Endothelial cell of umbilical vein (primary cell): ENCODE measurements at regions not wholly inside any gene's neighbourhood (a gene's known extent, or its start where the extent isn't known, plus 50 kb on each side); places are given as distances from the start of the nearest gene placed in this dataset.

Experiments used
- BruUV-seq: library from RNA; stranded (reverse); fragments of 400-500 nt; replicated peaks from 2 replicates; lab custom pipeline; 2021; lab: Mats Ljungman, UMichigan
- CTCF ChIA-PET: fragments of 300-600, 350-600 bp; sonication (Branson Sonifier 250); formaldehyde crosslinking; loops from one replicate; lab custom pipeline; 2021; ENCODE audit warnings: antibody characterized with exemption, inconsistent platforms; lab: Charles Lee
- POLR2A ChIA-PET: fragments of 300-600, 350-600 bp; sonication (Branson Sonifier 250); formaldehyde crosslinking; loops from one replicate; lab custom pipeline; 2021; ENCODE audit warnings: antibody characterized with exemption, inconsistent platforms; lab: Charles Lee
- DNase-seq: peaks from one replicate; pipeline ENCODE4 v3.0.0-alpha.2; 2011; ENCODE audit warnings: low read depth, low spot score
- FAIRE-seq: peaks from 2 replicates; lab custom pipeline; 2011; peaks lifted over from hg19 to GRCh38; lab: Jason Lieb, UNC
- H2AFZ ChIP-seq: 2 replicates; pipeline ENCODE4 v1.6.0; 2012; ENCODE audit warnings: low read depth, low read length, control low read depth, inconsistent platforms
- H3K27ac ChIP-seq: 2 replicates; pipeline ENCODE4 v1.5.1; 2011; ENCODE audit warnings: low read depth, mild to moderate bottlenecking, control low read depth, low read length, moderate library complexity; ENCODE audit not compliant: insufficient read depth
- H3K27me3 ChIP-seq, 2 experiments: 2 replicates each; pipeline versions ENCODE4 v1.6.0 to v1.6.1; 2011; ENCODE audit warnings: low read length in 2 of 2, mixed read lengths in 1 of 2; ENCODE audit not compliant: control insufficient read depth in 2 of 2, insufficient read depth in 2 of 2
- H3K36me3 ChIP-seq, 2 experiments: 2 replicates in 1 of 2; 3 replicates in 1 of 2; pipeline ENCODE4 v1.5.1; 2011; ENCODE audit warnings: low read length in 2 of 2, mild to moderate bottlenecking in 1 of 2, moderate library complexity in 1 of 2; ENCODE audit not compliant: control insufficient read depth in 2 of 2, insufficient read depth in 2 of 2; ENCODE audit errors: extremely low read depth in 1 of 2
- H3K4me1 ChIP-seq: 3 replicates; pipeline ENCODE4 v1.5.1; 2011; ENCODE audit warnings: mild to moderate bottlenecking, low read length; ENCODE audit not compliant: control insufficient read depth, insufficient read depth; ENCODE audit errors: extremely low read depth
- H3K4me2 ChIP-seq: 2 replicates; pipeline ENCODE4 v1.6.1; 2011; ENCODE audit warnings: low read length, control low read depth, mixed read lengths; ENCODE audit not compliant: insufficient read depth
- H3K4me3 ChIP-seq, 3 experiments: fragments of 200-600 bp in 1 of 3; sonication (generic), shearing (Covaris generic) in 1 of 3; replicated peaks in 1 of 3; 2 replicates each; pipeline ENCODE4 v1.5.1; 2011 to 2016; ENCODE audit warnings: control low read depth in 3 of 3, low read length in 3 of 3, mild to moderate bottlenecking in 2 of 3, inconsistent platforms in 1 of 3, low read depth in 1 of 3, moderate library complexity in 1 of 3; ENCODE audit not compliant: insufficient read depth in 1 of 3
- H3K79me2 ChIP-seq: 2 replicates; pipeline ENCODE4 v1.6.0; 2012; ENCODE audit warnings: low read length, inconsistent platforms; ENCODE audit not compliant: control insufficient read depth, insufficient read depth
- H3K9ac ChIP-seq: replicated peaks from 2 replicates; pipeline ENCODE3; 2011; ENCODE audit warnings: low read length, control low read depth; ENCODE audit not compliant: insufficient read depth; ENCODE audit errors: extremely low read depth
- H3K9me1 ChIP-seq: replicated peaks from 3 replicates; pipeline ENCODE4 v1.6.0; 2011; ENCODE audit warnings: mild to moderate bottlenecking, low read length; ENCODE audit not compliant: control insufficient read depth, insufficient read depth; ENCODE audit errors: extremely low read depth
- H3K9me3 ChIP-seq: replicated peaks from 2 replicates; pipeline ENCODE4 v1.5.1; 2012; ENCODE audit warnings: low read length, inconsistent platforms; ENCODE audit not compliant: control insufficient read depth, insufficient read depth
- H4K20me1 ChIP-seq: replicated peaks from 2 replicates; pipeline ENCODE3; 2011; ENCODE audit warnings: mild to moderate bottlenecking, low read length; ENCODE audit not compliant: control insufficient read depth, insufficient read depth; ENCODE audit errors: extremely low read depth
- CTCF ChIP-seq, 2 donors: IDR thresholded peaks; 1 replicate in 1 of 2; 2 replicates in 1 of 2; pipeline ENCODE4 v1.5.1; 2011; ENCODE audit warnings: low read length in 2 of 2, mild to moderate bottlenecking in 2 of 2, moderate library complexity in 2 of 2, control low read depth in 1 of 2, inconsistent platforms in 1 of 2, low read depth in 1 of 2; ENCODE audit not compliant: insufficient read depth in 1 of 2; ENCODE audit errors: extremely low read depth in 1 of 2
- EZH2 ChIP-seq: IDR thresholded peaks from 2 replicates; pipeline ENCODE4 v1.6.1; 2012; ENCODE audit warnings: borderline replicate concordance, low read depth, mild to moderate bottlenecking, moderate library complexity, low read length, inconsistent platforms; ENCODE audit not compliant: severe bottlenecking
- FOS ChIP-seq: IDR thresholded peaks from 2 replicates; pipeline ENCODE4 v1.6.1; 2011; ENCODE audit warnings: mild to moderate bottlenecking, low read length, moderate library complexity, borderline replicate concordance; ENCODE audit not compliant: insufficient read depth
- GATA2 ChIP-seq: IDR thresholded peaks from 2 replicates; pipeline ENCODE4 v1.7.0; 2011; ENCODE audit warnings: low read depth, mild to moderate bottlenecking, moderate library complexity, mixed read lengths, low read length; ENCODE audit not compliant: insufficient read length, insufficient read depth
- JUN ChIP-seq: IDR thresholded peaks from 2 replicates; pipeline ENCODE4 v1.6.1; 2011; ENCODE audit warnings: borderline replicate concordance, low read depth; ENCODE audit not compliant: insufficient read length, insufficient read depth
- MAX ChIP-seq: IDR thresholded peaks from 2 replicates; pipeline ENCODE4 v1.6.1; 2011; ENCODE audit not compliant: insufficient read depth, insufficient read length
- MYC ChIP-seq: IDR thresholded peaks from one replicate; pipeline ENCODE4 v1.6.1; 2011; ENCODE audit warnings: mild to moderate bottlenecking, low read depth, low read length
- POLR2A ChIP-seq: IDR thresholded peaks from 2 replicates; pipeline ENCODE4 v1.6.1; 2012; ENCODE audit warnings: low read depth, mild to moderate bottlenecking, control low read depth, low read length
- POLR2AphosphoS5 ChIP-seq: IDR thresholded peaks from 2 replicates; pipeline ENCODE4 v1.6.1; 2012; ENCODE audit warnings: low read depth, mild to moderate bottlenecking, control low read depth, low read length, moderate library complexity; ENCODE audit not compliant: insufficient read depth
- dilution Hi-C: fragments of 300-500 bp; cut with MboI; formaldehyde crosslinking; loops from one replicate; pipeline ENCODE4 v1.15.0; 2019; ENCODE audit warnings: low sequenced_read_pairs; ENCODE audit not compliant: extremely low pct_ligation_motif_present
- intact Hi-C: fragments of 100-400 bp; cut with micrococcal nuclease; formaldehyde crosslinking; loops from one replicate; pipeline ENCODE4 v1.10.0; 2022

- Histone ChIP-seq H2AFZ (no peak overlapping the region), H3K27me3 (no peaks in the 10 kb centered on the region), H3K27ac (peak overlapping the region; percentile 90), H4K20me1 (no peaks in the 10 kb centered on the region), H3K9me1 (no peaks in the 10 kb centered on the region), H3K4me2 (no peak overlapping the region), H3K4me1 (peaks cover 18% of the 10 kb centered on the region), H3K79me2 (no peaks in the 10 kb centered on the region), H3K9me3 (no peaks in the 10 kb centered on the region), H3K9ac (peak overlapping the region; percentile 52), H3K4me3 (no peak overlapping the region), H3K36me3 (no peaks in the 10 kb centered on the region)
- dilution Hi-C loops (no loop called here), intact Hi-C loops (loop anchor here (1.0 kb wide), 4 partner anchors 99 to 319 kb away; no protein-coding TSS in a partner anchor)
- POLR2A ChIA-PET: no interaction called here
- CTCF ChIA-PET: no interaction called here
- FAIRE-seq (no peak), DNase-seq (no peak)
- TSS peak; percentile 93 for BruUV-seq
- TF ChIP-seq MAX: no peak
- no peak for TF ChIP-seq GATA2
- TF ChIP-seq JUN: no peak
- TF ChIP-seq FOS: no peak
- no peak for TF ChIP-seq POLR2AphosphoS5
- TF ChIP-seq POLR2A: no peak
- TF ChIP-seq MYC: no peak
- no peak for TF ChIP-seq CTCF (IDR thresholded peaks at IDR 0.05; ENCODE audit: extremely low read depth in 1 of 2, insufficient read depth in 1 of 2, low read depth in 1 of 2, low read length in 2 of 2)
- TF ChIP-seq EZH2: no peak
Measured at GRCh38 chr10:44008917-44009709, 360.4 kb upstream of the ZNF32 start.
